ENCODE measurements at regions not wholly inside any gene's neighbourhood (a gene's known extent, or its start where the extent isn't known, plus 50 kb on each side); places are given as distances from the start of the nearest gene placed in this dataset.
A peak's percentile ranks its signal among the peaks of the same experiment; 100 is the strongest.

- DNase-seq = no peak
Observed at GRCh38 chr4:74653331-74654229, 140.7 kb downstream of the BTC start.

DNA sequence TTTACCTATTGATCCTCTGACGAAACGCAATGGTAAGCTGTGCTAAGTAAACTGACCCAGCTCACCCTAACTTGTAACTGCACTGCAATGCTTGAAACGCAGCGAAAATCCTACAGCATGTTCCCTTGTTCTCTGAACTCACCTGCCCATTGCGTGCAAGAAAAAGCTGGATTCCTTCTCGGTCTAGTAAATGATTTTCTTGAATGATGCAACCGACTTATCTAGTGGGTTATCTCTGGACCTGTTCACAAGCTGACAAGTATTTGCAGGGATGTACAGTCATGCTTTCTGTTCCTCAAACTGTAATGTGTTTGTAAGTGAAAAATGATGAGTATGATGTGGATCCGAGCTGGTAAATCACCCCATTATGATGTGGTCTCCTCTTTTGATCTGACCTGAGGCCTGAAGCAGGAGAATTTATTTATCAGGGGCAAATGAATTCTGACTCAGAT, 140.1 kb downstream of the BTC start:
- no peak for DNase-seq

- no peak for DNase-seq
Observed at GRCh38 chr4:74656596-74656995, 137.7 kb downstream of the BTC start.

DNA sequence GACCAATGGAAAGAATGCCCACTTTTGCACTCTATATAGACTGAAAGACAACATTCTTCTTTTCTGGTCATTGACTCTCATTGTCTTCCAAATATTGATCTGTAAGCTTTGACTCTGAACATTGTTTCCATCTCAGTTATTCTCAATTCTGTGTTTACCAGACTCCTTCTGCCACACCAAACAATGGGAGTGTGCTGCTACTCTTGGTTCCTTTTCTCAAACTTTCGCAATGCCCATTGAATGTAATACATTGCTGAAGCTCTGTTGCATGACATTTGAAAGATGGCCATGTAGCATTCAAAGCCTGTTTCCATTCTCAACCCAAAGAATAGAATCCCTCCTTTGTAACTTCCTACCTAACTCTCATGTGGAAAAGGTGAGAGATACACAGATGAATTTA, 136.2 kb downstream of the BTC start:
- no peak for DNase-seq

DNA sequence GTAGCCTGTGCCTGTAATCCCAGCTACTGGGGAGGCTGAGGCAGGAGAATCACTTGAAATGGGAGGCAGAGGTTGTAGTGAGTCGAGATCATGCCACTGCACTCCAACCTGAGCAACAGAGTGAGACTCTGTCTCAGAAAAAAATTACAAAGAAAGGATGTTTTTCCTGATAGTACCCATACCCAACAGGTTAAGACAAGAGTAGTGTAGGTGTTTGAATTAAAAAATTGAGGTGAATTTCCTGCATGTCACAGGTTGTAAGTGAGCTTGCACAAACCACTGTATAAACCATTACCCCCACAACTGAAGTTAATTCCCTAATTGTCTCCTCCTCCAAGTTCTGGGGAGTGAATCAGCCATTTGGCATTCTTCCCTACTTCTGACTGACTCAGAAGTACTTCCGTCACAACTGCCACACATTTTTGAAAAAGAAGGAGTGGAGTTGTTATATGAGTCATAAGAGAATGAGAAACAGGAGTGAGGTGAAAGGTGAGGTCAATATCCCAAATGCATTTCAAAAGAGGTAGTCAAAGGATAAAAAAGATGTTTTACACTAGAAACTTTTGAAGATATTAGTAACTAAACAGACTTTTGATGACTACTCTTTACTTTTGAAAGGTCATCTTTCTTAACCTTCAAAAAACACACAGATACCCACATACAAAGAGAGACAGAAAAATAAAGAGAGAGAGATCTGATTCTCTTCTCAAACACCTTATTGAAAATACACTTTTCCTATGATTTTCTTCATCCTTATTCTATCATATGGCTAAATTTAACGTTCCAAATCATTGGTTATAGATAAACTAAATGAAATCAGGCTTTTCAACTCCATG, 134.5 kb downstream of the BTC start:
- DNase-seq = no peak

DNA sequence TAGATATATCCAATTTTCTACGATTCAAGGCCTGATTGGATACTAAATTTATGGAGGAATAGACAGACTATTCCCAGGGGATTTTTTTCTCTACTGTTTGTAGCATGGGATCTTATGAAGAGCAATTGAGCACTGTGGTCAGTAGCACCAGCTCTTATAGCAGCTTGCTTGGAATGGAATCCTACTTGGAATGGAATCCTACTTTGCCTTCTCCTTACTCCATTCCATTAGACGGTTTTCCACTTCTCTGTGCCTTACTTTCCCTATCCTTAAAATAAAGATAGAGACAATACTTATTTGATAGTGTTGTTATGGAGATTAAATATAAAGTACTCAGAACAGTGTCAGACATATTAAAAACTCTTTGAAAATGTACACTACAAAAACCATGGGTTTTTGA, 133.5 kb downstream of the BTC start:
- DNase-seq = no peak

- DNase-seq = no peak
Observed at GRCh38 chr4:74661427-74662201, 132.7 kb downstream of the BTC start.

GRCh38 chr4:74663631-74664030, 130.7 kb downstream of the BTC start:
- DNase-seq = no peak

- DNase-seq = no peak
Observed at GRCh38 chr4:74665346-74665745, 129.0 kb downstream of the BTC start.

- no peak for DNase-seq
Observed at GRCh38 chr4:74665876-74666275, 128.4 kb downstream of the BTC start.

DNA sequence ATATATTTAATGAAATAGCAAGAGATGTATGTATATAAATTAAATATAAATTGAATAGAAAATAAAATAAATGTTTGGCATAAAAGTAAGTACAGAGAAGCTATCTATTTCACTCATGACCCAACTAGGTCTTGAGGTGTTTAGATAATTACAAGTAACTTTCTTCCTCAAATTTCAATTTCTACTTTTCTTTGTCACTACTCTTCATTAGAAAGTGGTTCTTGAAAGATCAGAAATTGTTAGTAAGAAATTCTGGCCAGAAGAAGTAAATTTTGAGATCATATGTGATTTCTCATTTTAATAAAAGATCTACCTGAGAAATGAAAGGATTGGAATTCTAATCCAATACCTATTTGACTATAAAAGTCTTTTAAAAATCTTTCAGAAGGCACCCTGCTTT, 126.9 kb downstream of the BTC start:
- no peak for DNase-seq

DNA sequence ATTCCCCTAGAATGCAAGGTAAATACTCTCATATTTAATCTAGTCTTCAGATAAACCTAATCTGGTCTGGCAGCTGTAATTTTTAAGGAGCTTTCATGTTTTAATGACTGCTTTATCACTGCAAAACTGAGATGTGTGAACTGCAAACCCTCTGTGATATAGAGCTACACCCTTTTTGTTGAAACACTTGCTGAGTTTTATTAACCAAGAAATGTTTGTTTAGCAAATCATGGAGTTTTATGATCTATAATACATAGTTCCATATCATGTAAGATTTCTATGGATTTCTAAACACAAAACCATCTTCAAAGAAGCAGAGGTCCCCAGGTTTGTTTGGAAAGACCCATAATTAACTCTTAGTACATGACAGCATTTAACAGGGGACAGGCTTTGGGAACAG, 126.4 kb downstream of the BTC start:
- DNase-seq = no peak

GRCh38 chr4:74669702-74670101, 124.6 kb downstream of the BTC start:
- no peak for DNase-seq

DNA sequence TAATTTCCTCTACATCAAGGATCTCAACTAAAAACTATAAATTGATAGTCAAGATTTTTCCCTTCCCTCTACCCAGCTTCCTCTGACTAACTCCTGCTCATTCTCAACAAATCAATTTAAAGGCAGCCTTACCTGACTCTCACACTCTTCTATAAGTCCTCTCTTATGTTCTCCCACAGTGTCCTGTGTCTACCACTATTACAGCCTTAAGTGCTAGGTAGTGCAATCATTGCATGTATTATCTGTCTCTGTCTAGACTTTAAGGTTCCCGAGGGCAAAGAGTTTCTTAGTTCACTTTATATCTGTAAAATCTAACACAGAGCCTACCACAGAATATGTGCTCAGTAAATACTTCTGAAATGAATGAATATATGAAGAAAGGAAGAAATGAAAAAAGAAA, 123.7 kb downstream of the BTC start:
- DNase-seq = no peak

- DNase-seq = peak; percentile 37
Observed at GRCh38 chr4:74671080-74671698, 123.1 kb downstream of the BTC start.

DNA sequence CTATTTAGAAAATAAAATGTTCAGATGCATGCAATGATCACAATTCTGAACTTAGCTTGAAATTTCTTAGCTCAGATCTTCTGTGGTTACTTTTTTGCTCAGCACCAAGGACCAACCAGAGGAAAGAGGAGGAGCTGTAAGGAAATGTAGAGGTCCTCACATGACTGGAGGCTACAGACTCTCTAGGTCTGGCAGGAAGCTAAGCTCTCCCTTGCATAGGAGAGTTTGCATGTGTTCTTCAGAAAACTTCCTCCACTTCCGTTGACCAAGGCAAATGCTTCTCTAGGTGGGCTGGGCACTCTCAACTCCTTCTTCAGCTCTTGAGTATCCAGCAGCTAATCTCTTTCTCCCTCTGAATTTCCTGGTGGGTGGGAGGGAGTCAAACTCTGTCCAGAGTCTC, 119.6 kb downstream of the BTC start:
- no peak for DNase-seq

DNA sequence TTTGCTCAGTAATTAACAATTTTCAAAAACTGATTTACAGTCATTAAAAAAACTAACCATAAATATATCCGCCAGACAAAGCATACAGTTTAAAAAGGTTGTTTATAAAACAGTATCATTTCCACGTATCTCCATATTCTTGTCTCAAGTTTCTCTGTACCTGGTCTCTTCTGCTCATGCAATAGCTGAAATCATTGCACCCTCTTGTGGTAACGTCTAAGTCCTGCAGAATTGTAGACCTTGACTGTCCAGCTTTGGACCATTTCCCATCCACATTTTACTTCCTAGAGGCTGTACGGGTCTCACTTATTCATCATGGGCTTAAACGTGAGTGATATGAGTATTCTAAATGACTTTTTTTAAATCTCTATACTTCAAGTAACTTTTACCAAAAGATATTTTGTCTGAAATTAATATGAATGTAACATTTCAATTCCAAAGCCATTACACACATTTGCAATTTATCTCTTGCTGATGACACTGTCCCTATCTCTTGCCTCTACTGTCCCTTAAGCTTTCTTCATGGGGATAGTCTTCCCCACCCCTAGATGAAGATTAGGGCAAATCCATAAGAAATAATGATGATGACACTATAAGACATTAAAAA, 118.5 kb downstream of the BTC start:
- peak; percentile 20 for DNase-seq

- DNase-seq = no peak
Observed at GRCh38 chr4:74682567-74683359, 111.6 kb downstream of the BTC start.

- DNase-seq = no peak
Observed at GRCh38 chr4:74692972-74693371, 101.4 kb downstream of the BTC start.
